A673 (cell line): ENCODE measurements at regions not wholly inside any gene's neighbourhood (a gene's known extent, or its start where the extent isn't known, plus 50 kb on each side); places are given as distances from the start of the nearest gene placed in this dataset.
"Not testable (repeated sequence)": the region's sequence is repeated elsewhere in the genome, so short reads cannot be mapped to it uniquely, and the experiment has no call there.

ENCODE experiments used
- BruUV-seq: library from RNA; stranded (reverse); fragments of 400-500 nt; replicated peaks from 2 replicates; lab custom pipeline; 2021; lab: Mats Ljungman, UMichigan
- CTCF ChIA-PET: fragments of 300-600 bp; sonication (Branson Sonifier 250); formaldehyde crosslinking; loops from one replicate; lab custom pipeline; 2022; ENCODE audit warnings: antibody characterized with exemption; lab: Charles Lee
- POLR2A ChIA-PET: fragments of 300-600 bp; sonication (Branson Sonifier 250); formaldehyde crosslinking; loops from one replicate; lab custom pipeline; 2022; ENCODE audit warnings: antibody characterized with exemption; ENCODE audit not compliant: low non-redundant PET; lab: Charles Lee
- DNase-seq: peaks from one replicate; pipeline ENCODE4 v3.0.0-alpha.2; 2015; ENCODE audit warnings: low spot score
- H3K27ac ChIP-seq: fragments of 200-600 bp; sonication (generic); 2 replicates; pipeline ENCODE4 v1.5.1; 2016; ENCODE audit warnings: mixed run types, low read depth, mild to moderate bottlenecking, mixed read lengths, antibody characterized with exemption, low read length; ENCODE audit not compliant: poor library complexity, severe bottlenecking
- H3K27me3 ChIP-seq: fragments of 200-600 bp; sonication (generic); replicated peaks from 2 replicates; pipeline ENCODE4 v1.6.1; 2017; ENCODE audit warnings: mixed run types, low read depth, mild to moderate bottlenecking, mixed read lengths, antibody characterized with exemption, low read length; ENCODE audit not compliant: insufficient read depth, poor library complexity
- H3K36me3 ChIP-seq: fragments of 200-600 bp; sonication (generic); 2 replicates; pipeline ENCODE4 v1.6.1; 2016; ENCODE audit warnings: mixed run types, mild to moderate bottlenecking, mixed read lengths, antibody characterized with exemption, low read length; ENCODE audit not compliant: insufficient read depth, poor library complexity, severe bottlenecking
- H3K4me1 ChIP-seq: fragments of 200-600 bp; sonication (generic); 2 replicates; pipeline ENCODE4 v1.6.1; 2017; ENCODE audit warnings: mixed run types, mild to moderate bottlenecking, mixed read lengths, antibody characterized with exemption, low read length; ENCODE audit not compliant: insufficient read depth, poor library complexity, severe bottlenecking
- H3K4me3 ChIP-seq: fragments of 200-600 bp; sonication (generic); 2 replicates; pipeline ENCODE4 v1.5.1; 2016; ENCODE audit warnings: low read depth, mixed run types, mild to moderate bottlenecking, mixed read lengths, low read length; ENCODE audit not compliant: poor library complexity, severe bottlenecking
- H3K9me3 ChIP-seq: fragments of 200-600 bp; sonication (generic); 2 replicates; pipeline ENCODE4 v1.6.1; 2016; ENCODE audit warnings: mixed run types, low read depth, mild to moderate bottlenecking, mixed read lengths, antibody characterized with exemption, low read length; ENCODE audit not compliant: poor library complexity, severe bottlenecking
- EZH2 ChIP-seq: fragments of 200-600 bp; sonication (generic); IDR thresholded peaks from 2 replicates; pipeline ENCODE4 v1.6.1; 2017; ENCODE audit warnings: borderline replicate concordance, low read depth, mild to moderate bottlenecking, mixed read lengths, antibody characterized with exemption, low read length; ENCODE audit not compliant: poor library complexity, severe bottlenecking
- intact Hi-C: fragments of 100-400 bp; cut with micrococcal nuclease; formaldehyde crosslinking; loops from one replicate; pipeline ENCODE4 v1.10.0; 2022; ENCODE audit not compliant: unreplicated experiment
- TF ChIP-seq, protein P1 (sequence below): fragments of 300-800, 200-600 bp; sonication (generic); conservative IDR thresholded peaks from 2 replicates; pipeline ENCODE4 v1.5.1; 2017; ENCODE audit warnings: low read depth, mild to moderate bottlenecking, antibody characterized with exemption, low read length, moderate library complexity, mixed read lengths

DNA sequence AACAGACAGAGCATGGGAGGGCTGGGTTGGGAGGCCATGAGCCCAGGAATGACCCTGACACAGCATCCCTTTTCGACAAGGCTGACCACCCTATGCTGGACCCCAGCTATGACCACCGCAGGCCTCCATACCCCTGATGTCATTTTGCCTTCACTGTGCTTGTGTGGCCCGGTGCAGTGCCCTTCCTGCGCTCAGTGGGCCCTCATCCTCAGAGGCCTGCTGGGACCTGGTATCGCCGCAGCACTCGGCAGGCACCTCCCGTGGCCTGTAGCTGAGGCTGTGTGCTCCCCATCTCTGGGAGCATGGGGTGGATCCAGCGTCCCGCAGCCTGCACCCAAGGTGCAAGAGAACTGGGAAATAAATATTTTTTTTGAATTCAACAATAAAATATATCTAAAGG is 73.1 kb upstream of the MEF2A start:
- DNase-seq: no peak
- BruUV-seq: no TSS peak
- Histone ChIP-seq H3K4me3 (no peak overlapping the region), H3K27ac (no peak overlapping the region), H3K36me3 (no peaks in the 10 kb centered on the region), H3K9me3 (no peaks in the 10 kb centered on the region), H3K4me1 (no peaks in the 10 kb centered on the region), H3K27me3 (no peaks in the 10 kb centered on the region)
- TF ChIP-seq EZH2: no peak
- TF ChIP-seq, protein P1, sequence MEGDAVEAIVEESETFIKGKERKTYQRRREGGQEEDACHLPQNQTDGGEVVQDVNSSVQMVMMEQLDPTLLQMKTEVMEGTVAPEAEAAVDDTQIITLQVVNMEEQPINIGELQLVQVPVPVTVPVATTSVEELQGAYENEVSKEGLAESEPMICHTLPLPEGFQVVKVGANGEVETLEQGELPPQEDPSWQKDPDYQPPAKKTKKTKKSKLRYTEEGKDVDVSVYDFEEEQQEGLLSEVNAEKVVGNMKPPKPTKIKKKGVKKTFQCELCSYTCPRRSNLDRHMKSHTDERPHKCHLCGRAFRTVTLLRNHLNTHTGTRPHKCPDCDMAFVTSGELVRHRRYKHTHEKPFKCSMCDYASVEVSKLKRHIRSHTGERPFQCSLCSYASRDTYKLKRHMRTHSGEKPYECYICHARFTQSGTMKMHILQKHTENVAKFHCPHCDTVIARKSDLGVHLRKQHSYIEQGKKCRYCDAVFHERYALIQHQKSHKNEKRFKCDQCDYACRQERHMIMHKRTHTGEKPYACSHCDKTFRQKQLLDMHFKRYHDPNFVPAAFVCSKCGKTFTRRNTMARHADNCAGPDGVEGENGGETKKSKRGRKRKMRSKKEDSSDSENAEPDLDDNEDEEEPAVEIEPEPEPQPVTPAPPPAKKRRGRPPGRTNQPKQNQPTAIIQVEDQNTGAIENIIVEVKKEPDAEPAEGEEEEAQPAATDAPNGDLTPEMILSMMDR: no peak
- intact Hi-C loops: no loop called here
- ChIA-PET CTCF (no interaction called here), POLR2A (no interaction called here)

DNA sequence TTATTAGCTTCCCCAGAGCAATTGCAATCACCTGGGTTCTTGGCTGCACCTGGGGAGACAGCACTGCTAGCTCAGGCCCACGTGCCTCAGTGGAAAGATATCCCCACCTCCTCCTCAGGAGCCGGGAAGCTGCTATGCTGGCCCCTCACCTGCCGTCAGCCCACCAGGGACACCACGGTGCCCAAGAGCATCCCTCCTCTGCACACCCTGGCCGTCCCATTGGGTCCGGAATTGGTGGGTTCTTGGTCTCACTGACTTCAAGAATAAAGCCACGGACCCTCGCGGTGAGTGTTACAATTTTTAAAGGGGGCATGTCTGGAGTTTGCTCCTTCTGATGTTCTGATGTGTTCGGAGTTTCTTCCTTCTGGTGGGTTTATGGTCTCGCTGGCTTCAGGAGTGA is 72.3 kb upstream of the MEF2A start:
- no peaks in the 10 kb centered on the region for H3K9me3 ChIP-seq
- ChIA-PET POLR2A (no interaction called here), CTCF (no interaction called here)
- no peak overlapping the region for H3K4me3 ChIP-seq
- H3K36me3 ChIP-seq: no peaks in the 10 kb centered on the region
- BruUV-seq: no TSS peak
- no peak overlapping the region for H3K27ac ChIP-seq
- TF ChIP-seq, protein P1: no peak
- H3K27me3 ChIP-seq: no peaks in the 10 kb centered on the region
- H3K4me1 ChIP-seq: no peaks in the 10 kb centered on the region
- DNase-seq: no peak
- intact Hi-C loops: no loop called here

DNA sequence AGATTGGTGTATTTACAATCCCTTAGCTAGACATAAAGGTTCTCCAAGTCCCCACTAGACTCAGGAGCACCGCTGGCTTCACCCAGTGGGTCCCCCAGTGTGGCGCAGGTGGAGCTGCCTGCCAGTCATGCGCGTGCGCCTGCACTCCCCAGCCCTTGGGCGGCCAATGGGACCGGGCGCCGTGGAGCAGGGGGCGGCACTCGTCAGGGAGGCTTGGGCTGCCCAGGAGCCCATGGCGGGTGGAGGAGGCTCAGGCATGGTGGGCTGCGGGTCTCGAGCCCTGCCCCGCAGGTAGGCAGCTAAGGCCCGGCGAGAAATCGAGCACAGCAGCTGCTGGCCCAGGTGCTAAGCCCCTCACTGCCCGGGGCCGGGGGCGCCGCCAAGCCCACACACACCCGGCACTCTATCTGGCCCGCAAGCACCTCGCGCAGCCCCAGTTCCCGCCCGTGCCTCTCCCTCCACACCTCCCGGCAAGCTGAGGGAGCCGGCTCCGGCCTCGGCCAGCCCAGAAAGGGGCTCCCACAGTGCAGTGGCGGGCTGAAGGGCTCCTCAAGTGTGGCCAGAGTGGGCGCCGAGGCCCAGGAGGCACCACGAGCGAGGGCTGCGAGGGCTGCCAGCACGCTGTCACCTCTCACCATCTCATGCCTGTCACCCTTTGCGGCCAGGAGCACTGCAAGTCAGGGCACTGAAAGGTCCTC is 71.1 kb upstream of the MEF2A start:
- H3K4me3 ChIP-seq, CTCF ChIA-PET, BruUV-seq, DNase-seq, H3K27ac ChIP-seq, H3K36me3 ChIP-seq, H3K9me3 ChIP-seq, POLR2A ChIA-PET, H3K27me3 ChIP-seq, H3K4me1 ChIP-seq, intact Hi-C loops: not testable (repeated sequence)
